Omental fat pad (tissue), 3 donors: ENCODE measurements at regions not wholly inside any gene's neighbourhood (a gene's known extent, or its start where the extent isn't known, plus 50 kb on each side); places are given as distances from the start of the nearest gene placed in this dataset.

ENCODE experiments used
- ATAC-seq: fragments of 150-250 bp; one replicate; pipeline ENCODE4 v1.9.1; 2016; ENCODE audit warnings: mild to moderate bottlenecking, moderate library complexity; ENCODE audit not compliant: low FRiP score
- DNase-seq: peaks from one replicate; pipeline ENCODE4 v3.0.0-alpha.2; 2019; ENCODE audit warnings: low spot score
- CTCF ChIP-seq, 3 donors: fragments of 450-650 bp; IDR thresholded peaks; one replicate each; pipeline ENCODE4 v1.5.1; 2016 to 2017; ENCODE audit warnings: antibody characterized with exemption in 3 of 3, mild to moderate bottlenecking in 3 of 3, moderate library complexity in 2 of 3

- DNase-seq (no peak), ATAC-seq (no peak)
- no peak for TF ChIP-seq CTCF (IDR thresholded peaks at IDR 0.05)
These were observed 142.0 kb downstream of the NR4A2 start for GRCh38 chr2:156190517-156190916.

- no peak for DNase-seq
- no peak for TF ChIP-seq CTCF (IDR thresholded peaks at IDR 0.05)
- ATAC-seq = no peak
These were observed 142.9 kb downstream of the NR4A2 start for GRCh38 chr2:156189584-156189983.

GRCh38 chr2:156189143-156189542 is 143.4 kb downstream of the NR4A2 start:
- ATAC-seq (no peak), DNase-seq (no peak)
- TF ChIP-seq CTCF (IDR thresholded peaks at IDR 0.05) = no peak

- DNase-seq = no peak
- ATAC-seq = no peak
- no peak for TF ChIP-seq CTCF (IDR thresholded peaks at IDR 0.05)
These were observed 150.4 kb downstream of the NR4A2 start for GRCh38 chr2:156182132-156182531.

- DNase-seq = no peak
- no peak for TF ChIP-seq CTCF (IDR thresholded peaks at IDR 0.05)
- ATAC-seq = no peak
These were observed 151.3 kb downstream of the NR4A2 start for GRCh38 chr2:156181208-156181607.

- DNase-seq (no peak), ATAC-seq (no peak)
- no peak for TF ChIP-seq CTCF (IDR thresholded peaks at IDR 0.05)
These were observed 154.9 kb downstream of the NR4A2 start for GRCh38 chr2:156177654-156178053.

GRCh38 chr2:156175946-156176345 is 156.6 kb downstream of the NR4A2 start:
- no peak for TF ChIP-seq CTCF (IDR thresholded peaks at IDR 0.05)
- no peak for ATAC-seq
- DNase-seq = no peak
